ENCODE measurements at regions not wholly inside any gene's neighbourhood (a gene's known extent, or its start where the extent isn't known, plus 50 kb on each side); places are given as distances from the start of the nearest gene placed in this dataset.

DNA sequence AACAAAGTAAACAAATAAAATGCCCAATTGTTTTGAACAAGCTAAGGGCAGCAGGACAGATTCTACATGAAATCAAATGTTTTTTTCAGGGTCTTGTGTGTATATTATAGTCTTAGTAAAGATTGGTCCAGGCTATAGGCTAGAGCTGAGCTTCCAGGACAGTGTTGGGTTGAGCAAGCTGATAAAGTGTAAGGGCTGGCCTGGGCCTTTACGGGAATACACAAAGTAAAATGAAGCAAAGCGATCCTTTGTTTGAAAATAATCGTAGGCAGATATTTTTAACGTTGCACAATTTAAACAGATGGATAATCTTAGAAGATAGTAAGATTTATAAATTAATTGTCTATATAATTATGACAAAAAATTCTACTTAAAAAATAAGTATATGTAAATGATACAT lies 1204.6 kb downstream of the OTOL1 start:
- no peak overlapping the region for H3K9ac ChIP-seq (ENCODE audit: control insufficient read depth, insufficient read depth, low read length)
- no TSS peak for BruUV-seq (replicated peaks)
- DNase-seq (ENCODE audit: low read depth, low spot score) = no peak
- no peak overlapping the region for H3K4me3 ChIP-seq
- SMC1A ChIA-PET (ENCODE audit: uncharacterized antibody, unreplicated experiment) = no interaction called here
- CTCF ChIA-PET = no interaction called here
- no peak overlapping the region for H2AFZ ChIP-seq (ENCODE audit: control insufficient read depth, low read depth, low read length)
- no peaks in the 10 kb centered on the region for H3K36me3 ChIP-seq (ENCODE audit: control insufficient read depth in 2 of 2, insufficient read depth in 2 of 2, low read length in 1 of 2)
- 34% methylated on average over 4 of the region's 4 CpGs for WGBS (ENCODE audit: insufficient coverage, insufficient replicate concordance, low lambda C conversion rate, missing lambda C conversion rate)
- no peaks in the 10 kb centered on the region for H4K20me1 ChIP-seq (ENCODE audit: control insufficient read depth, insufficient read depth)
- no peak for ATAC-seq
- POLR2A ChIA-PET = no interaction called here
- no peak for FAIRE-seq
- no peak overlapping the region for H3K4me2 ChIP-seq (ENCODE audit: control insufficient read depth, insufficient read depth)
- TF ChIP-seq CREB1 (IDR thresholded peaks at IDR 0.05; ENCODE audit: low read depth) (no peak), RAD51 (IDR thresholded peaks at IDR 0.05) (no peak), NR2C2 (IDR thresholded peaks at IDR 0.05; ENCODE audit: borderline replicate concordance, control insufficient read depth, insufficient read length, low read depth) (no peak), MTA2 (IDR thresholded peaks at IDR 0.05; ENCODE audit: low read depth) (no peak), MEF2B (IDR thresholded peaks at IDR 0.05; ENCODE audit: partially characterized antibody, poor library complexity, severe bottlenecking) (no peak), NFIC (IDR thresholded peaks at IDR 0.05; ENCODE audit: low read depth, low read length) (no peak), SREBF1 (IDR thresholded peaks at IDR 0.05; ENCODE audit: low read length) (no peak), BACH1 (IDR thresholded peaks at IDR 0.05; ENCODE audit: borderline replicate concordance) (no peak), RAD21 (IDR thresholded peaks at IDR 0.05; ENCODE audit: insufficient read depth, low read depth, low read length) (no peak), HCFC1 (IDR thresholded peaks at IDR 0.05; ENCODE audit: low read length) (no peak)
- TF ChIP-seq, protein P1, sequence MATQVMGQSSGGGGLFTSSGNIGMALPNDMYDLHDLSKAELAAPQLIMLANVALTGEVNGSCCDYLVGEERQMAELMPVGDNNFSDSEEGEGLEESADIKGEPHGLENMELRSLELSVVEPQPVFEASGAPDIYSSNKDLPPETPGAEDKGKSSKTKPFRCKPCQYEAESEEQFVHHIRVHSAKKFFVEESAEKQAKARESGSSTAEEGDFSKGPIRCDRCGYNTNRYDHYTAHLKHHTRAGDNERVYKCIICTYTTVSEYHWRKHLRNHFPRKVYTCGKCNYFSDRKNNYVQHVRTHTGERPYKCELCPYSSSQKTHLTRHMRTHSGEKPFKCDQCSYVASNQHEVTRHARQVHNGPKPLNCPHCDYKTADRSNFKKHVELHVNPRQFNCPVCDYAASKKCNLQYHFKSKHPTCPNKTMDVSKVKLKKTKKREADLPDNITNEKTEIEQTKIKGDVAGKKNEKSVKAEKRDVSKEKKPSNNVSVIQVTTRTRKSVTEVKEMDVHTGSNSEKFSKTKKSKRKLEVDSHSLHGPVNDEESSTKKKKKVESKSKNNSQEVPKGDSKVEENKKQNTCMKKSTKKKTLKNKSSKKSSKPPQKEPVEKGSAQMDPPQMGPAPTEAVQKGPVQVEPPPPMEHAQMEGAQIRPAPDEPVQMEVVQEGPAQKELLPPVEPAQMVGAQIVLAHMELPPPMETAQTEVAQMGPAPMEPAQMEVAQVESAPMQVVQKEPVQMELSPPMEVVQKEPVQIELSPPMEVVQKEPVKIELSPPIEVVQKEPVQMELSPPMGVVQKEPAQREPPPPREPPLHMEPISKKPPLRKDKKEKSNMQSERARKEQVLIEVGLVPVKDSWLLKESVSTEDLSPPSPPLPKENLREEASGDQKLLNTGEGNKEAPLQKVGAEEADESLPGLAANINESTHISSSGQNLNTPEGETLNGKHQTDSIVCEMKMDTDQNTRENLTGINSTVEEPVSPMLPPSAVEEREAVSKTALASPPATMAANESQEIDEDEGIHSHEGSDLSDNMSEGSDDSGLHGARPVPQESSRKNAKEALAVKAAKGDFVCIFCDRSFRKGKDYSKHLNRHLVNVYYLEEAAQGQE (IDR thresholded peaks at IDR 0.05; ENCODE audit: low read depth, low read length) = no peak
- TF ChIP-seq, protein P2, sequence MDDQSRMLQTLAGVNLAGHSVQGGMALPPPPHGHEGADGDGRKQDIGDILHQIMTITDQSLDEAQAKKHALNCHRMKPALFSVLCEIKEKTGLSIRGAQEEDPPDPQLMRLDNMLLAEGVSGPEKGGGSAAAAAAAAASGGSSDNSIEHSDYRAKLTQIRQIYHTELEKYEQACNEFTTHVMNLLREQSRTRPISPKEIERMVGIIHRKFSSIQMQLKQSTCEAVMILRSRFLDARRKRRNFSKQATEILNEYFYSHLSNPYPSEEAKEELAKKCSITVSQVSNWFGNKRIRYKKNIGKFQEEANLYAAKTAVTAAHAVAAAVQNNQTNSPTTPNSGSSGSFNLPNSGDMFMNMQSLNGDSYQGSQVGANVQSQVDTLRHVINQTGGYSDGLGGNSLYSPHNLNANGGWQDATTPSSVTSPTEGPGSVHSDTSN (IDR thresholded peaks at IDR 0.05; ENCODE audit: insufficient replicate concordance, low read depth, low read length) = no peak
- TF ChIP-seq, protein P3, sequence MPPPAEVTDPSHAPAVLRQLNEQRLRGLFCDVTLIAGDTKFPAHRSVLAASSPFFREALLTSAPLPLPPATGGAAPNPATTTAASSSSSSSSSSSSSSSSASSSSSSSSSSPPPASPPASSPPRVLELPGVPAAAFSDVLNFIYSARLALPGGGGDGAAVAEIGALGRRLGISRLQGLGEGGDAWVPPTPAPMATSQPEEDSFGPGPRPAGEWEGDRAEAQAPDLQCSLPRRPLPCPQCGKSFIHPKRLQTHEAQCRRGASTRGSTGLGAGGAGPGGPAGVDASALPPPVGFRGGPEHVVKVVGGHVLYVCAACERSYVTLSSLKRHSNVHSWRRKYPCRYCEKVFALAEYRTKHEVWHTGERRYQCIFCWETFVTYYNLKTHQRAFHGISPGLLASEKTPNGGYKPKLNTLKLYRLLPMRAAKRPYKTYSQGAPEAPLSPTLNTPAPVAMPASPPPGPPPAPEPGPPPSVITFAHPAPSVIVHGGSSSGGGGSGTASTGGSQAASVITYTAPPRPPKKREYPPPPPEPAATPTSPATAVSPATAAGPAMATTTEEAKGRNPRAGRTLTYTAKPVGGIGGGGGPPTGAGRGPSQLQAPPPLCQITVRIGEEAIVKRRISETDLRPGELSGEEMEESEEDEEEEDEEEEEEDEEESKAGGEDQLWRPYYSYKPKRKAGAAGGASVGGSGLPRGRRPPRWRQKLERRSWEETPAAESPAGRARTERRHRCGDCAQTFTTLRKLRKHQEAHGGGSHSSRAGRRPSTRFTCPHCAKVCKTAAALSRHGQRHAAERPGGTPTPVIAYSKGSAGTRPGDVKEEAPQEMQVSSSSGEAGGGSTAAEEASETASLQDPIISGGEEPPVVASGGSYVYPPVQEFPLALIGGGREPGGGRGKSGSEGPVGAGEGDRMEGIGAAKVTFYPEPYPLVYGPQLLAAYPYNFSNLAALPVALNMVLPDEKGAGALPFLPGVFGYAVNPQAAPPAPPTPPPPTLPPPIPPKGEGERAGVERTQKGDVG (CRISPR knock-in tag; IDR thresholded peaks at IDR 0.05) = no peak
- no peaks in the 10 kb centered on the region for H3K79me2 ChIP-seq (ENCODE audit: control insufficient read depth, insufficient read depth, low read length)
- H3K27ac ChIP-seq (ENCODE audit: control insufficient read depth, insufficient read depth) = no peak overlapping the region
- RAD21 ChIA-PET (ENCODE audit: unreplicated experiment) = no interaction called here
- in situ Hi-C loops (cut with MboI) = no loop called here
- intact Hi-C loops (cut with micrococcal nuclease; ENCODE audit: unreplicated experiment) = no loop called here
- H3K9me3 ChIP-seq (replicated peaks; ENCODE audit: control insufficient read depth, insufficient read depth, low read length) = no peaks in the 10 kb centered on the region
- no peaks in the 10 kb centered on the region for H3K4me1 ChIP-seq (ENCODE audit: control insufficient read depth, insufficient read depth, low read length)
- no peaks in the 10 kb centered on the region for H3K27me3 ChIP-seq (replicated peaks in 1 of 2; ENCODE audit: control insufficient read depth in 2 of 2, insufficient read depth in 2 of 2, low read length in 1 of 2)
